C4-2B (cell line): ENCODE measurements at regions not wholly inside any gene's neighbourhood (a gene's known extent, or its start where the extent isn't known, plus 50 kb on each side); places are given as distances from the start of the nearest gene placed in this dataset.

Experiments
- H3K27ac ChIP-seq: fragments of 450-650 bp; 2 replicates; pipeline ENCODE4 v1.5.1; 2017
- CTCF ChIP-seq: fragments of 450-650 bp; conservative IDR thresholded peaks from 2 replicates; pipeline ENCODE4 v1.5.1; 2017; ENCODE audit warnings: mild to moderate bottlenecking
- ZFX ChIP-seq: fragments of 450-650 bp; IDR thresholded peaks from 2 replicates; pipeline ENCODE4 v1.6.1; 2017

- TF ChIP-seq CTCF (no peak), ZFX (no peak)
- H3K27ac ChIP-seq: no peak overlapping the region
Observed at GRCh38 chr10:90193240-90193985, 492.0 kb downstream of the KIF20B start.

- no peak overlapping the region for H3K27ac ChIP-seq
- TF ChIP-seq ZFX (no peak), CTCF (no peak)
Observed at GRCh38 chr10:90195288-90195840, 494.0 kb downstream of the KIF20B start.

- no peak for TF ChIP-seq ZFX
- no peak for TF ChIP-seq CTCF
Observed at GRCh38 chr10:90197766-90198165, 496.4 kb downstream of the KIF20B start.

GRCh38 chr10:90199093-90199492, 497.7 kb downstream of the KIF20B start:
- no peak overlapping the region for H3K27ac ChIP-seq
- no peak for TF ChIP-seq CTCF
- no peak for TF ChIP-seq ZFX

More at GRCh38 chr10:90197766-90198165, 496.4 kb downstream of the KIF20B start:
- H3K27ac ChIP-seq: no peak overlapping the region

GRCh38 chr10:90199513-90199912, 498.1 kb downstream of the KIF20B start:
- TF ChIP-seq ZFX: no peak
- TF ChIP-seq CTCF: no peak
- no peak overlapping the region for H3K27ac ChIP-seq

- H3K27ac ChIP-seq: no peak overlapping the region
- TF ChIP-seq ZFX (no peak), CTCF (no peak)
Observed at GRCh38 chr10:90204131-90204955, 503.0 kb downstream of the KIF20B start.

- no peak overlapping the region for H3K27ac ChIP-seq
- TF ChIP-seq CTCF (no peak), ZFX (no peak)
Observed at GRCh38 chr10:90204956-90205314, 503.5 kb downstream of the KIF20B start.
